ENCODE measurements at regions not wholly inside any gene's neighbourhood (a gene's known extent, or its start where the extent isn't known, plus 50 kb on each side); places are given as distances from the start of the nearest gene placed in this dataset.

DNA sequence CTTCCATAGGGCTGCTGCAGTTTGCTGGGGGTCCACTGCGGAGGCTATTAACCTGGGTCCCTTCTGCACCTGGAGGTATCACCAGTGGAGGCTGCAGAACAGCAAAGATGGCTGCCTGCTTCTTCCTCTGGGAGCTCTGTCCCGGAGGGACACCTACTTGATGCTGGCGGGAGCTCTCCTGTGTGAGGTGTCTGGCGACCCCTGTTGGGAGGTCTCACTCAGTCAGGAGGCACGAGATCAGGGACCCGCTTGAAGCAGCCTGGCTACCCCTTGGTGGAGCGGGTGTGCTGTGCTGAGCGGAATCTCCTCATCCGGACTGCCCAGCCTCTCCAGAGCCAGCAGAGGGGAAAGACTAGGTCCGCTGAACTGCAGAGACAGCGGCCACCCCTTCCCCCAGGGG lies 56.0 kb upstream of the CTXND1 start:
- no peak for TF ChIP-seq POLR2AphosphoS5 (IDR thresholded peaks at IDR 0.05)
- TF ChIP-seq, protein P1, sequence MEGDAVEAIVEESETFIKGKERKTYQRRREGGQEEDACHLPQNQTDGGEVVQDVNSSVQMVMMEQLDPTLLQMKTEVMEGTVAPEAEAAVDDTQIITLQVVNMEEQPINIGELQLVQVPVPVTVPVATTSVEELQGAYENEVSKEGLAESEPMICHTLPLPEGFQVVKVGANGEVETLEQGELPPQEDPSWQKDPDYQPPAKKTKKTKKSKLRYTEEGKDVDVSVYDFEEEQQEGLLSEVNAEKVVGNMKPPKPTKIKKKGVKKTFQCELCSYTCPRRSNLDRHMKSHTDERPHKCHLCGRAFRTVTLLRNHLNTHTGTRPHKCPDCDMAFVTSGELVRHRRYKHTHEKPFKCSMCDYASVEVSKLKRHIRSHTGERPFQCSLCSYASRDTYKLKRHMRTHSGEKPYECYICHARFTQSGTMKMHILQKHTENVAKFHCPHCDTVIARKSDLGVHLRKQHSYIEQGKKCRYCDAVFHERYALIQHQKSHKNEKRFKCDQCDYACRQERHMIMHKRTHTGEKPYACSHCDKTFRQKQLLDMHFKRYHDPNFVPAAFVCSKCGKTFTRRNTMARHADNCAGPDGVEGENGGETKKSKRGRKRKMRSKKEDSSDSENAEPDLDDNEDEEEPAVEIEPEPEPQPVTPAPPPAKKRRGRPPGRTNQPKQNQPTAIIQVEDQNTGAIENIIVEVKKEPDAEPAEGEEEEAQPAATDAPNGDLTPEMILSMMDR (IDR thresholded peaks at IDR 0.05 in 8 of 11, conservative IDR thresholded peaks at IDR 0.05 in 3 of 11): no peak

Measured in spleen (tissue), 7 donors.